ENCODE measurements at regions not wholly inside any gene's neighbourhood (a gene's known extent, or its start where the extent isn't known, plus 50 kb on each side); places are given as distances from the start of the nearest gene placed in this dataset.

- DNase-seq (ENCODE audit: low read depth, low spot score): no peak
Observed at GRCh38 chr6:48839206-48839605, 623.8 kb downstream of the MMUT start.

GRCh38 chr6:48837744-48838143, 625.3 kb downstream of the MMUT start:
- DNase-seq (ENCODE audit: low read depth, low spot score): no peak

More at GRCh38 chr6:48839206-48839605, 623.8 kb downstream of the MMUT start:
- no peak overlapping the region for H3K27ac ChIP-seq

GRCh38 chr6:48835421-48835958, 627.6 kb downstream of the MMUT start:
- DNase-seq (ENCODE audit: low read depth, low spot score): no peak
- no peak overlapping the region for H3K27ac ChIP-seq

More at GRCh38 chr6:48837744-48838143, 625.3 kb downstream of the MMUT start:
- no peak overlapping the region for H3K27ac ChIP-seq

- no peak for DNase-seq (ENCODE audit: low read depth, low spot score)
Observed at GRCh38 chr6:48834706-48835105, 628.3 kb downstream of the MMUT start.

GRCh38 chr6:48833916-48834315, 629.1 kb downstream of the MMUT start:
- no peak overlapping the region for H3K27ac ChIP-seq

More at GRCh38 chr6:48834706-48835105, 628.3 kb downstream of the MMUT start:
- H3K27ac ChIP-seq: no peak overlapping the region

GRCh38 chr6:48826901-48827701, 636.0 kb downstream of the MMUT start:
- peak; percentile 99 for DNase-seq (ENCODE audit: low read depth, low spot score)
- peak overlapping the region; percentile 99 for H3K27ac ChIP-seq

More at GRCh38 chr6:48833916-48834315, 629.1 kb downstream of the MMUT start:
- DNase-seq (ENCODE audit: low read depth, low spot score): no peak

- DNase-seq (ENCODE audit: low read depth, low spot score): no peak
- H3K27ac ChIP-seq: peak overlapping the region; percentile 99
Observed at GRCh38 chr6:48826152-48826515, 636.9 kb downstream of the MMUT start.

- no peak for DNase-seq (ENCODE audit: low read depth, low spot score)
- H3K27ac ChIP-seq: peak overlapping the region; percentile 99
Observed at GRCh38 chr6:48825501-48826151, 637.4 kb downstream of the MMUT start.

GRCh38 chr6:48818052-48818412, 645.0 kb downstream of the MMUT start:
- peak overlapping the region; percentile 83 for H3K27ac ChIP-seq
- no peak for DNase-seq (ENCODE audit: low read depth, low spot score)

- peak; percentile 18 for DNase-seq (ENCODE audit: low read depth, low spot score)
- peak overlapping the region; percentile 83 for H3K27ac ChIP-seq
Observed at GRCh38 chr6:48817333-48818051, 645.6 kb downstream of the MMUT start.

GRCh38 chr6:48814957-48815356, 648.1 kb downstream of the MMUT start:
- no peak for DNase-seq (ENCODE audit: low read depth, low spot score)
- no peak overlapping the region for H3K27ac ChIP-seq

- no peak for DNase-seq (ENCODE audit: low read depth, low spot score)
- no peak overlapping the region for H3K27ac ChIP-seq
Observed at GRCh38 chr6:48813836-48814235, 649.2 kb downstream of the MMUT start.

- DNase-seq (ENCODE audit: low read depth, low spot score): no peak
- H3K27ac ChIP-seq: no peak overlapping the region
Observed at GRCh38 chr6:48809700-48810099, 653.4 kb downstream of the MMUT start.

- no peak for DNase-seq (ENCODE audit: low read depth, low spot score)
- H3K27ac ChIP-seq: no peak overlapping the region
Observed at GRCh38 chr6:48809245-48809644, 653.8 kb downstream of the MMUT start.

GRCh38 chr6:48798296-48798695, 664.8 kb downstream of the MMUT start:
- no peak for DNase-seq (ENCODE audit: low read depth, low spot score)
- H3K27ac ChIP-seq: no peak overlapping the region

GRCh38 chr6:48782225-48782624, 671.2 kb upstream of the PTCHD4 start:
- no peak for DNase-seq (ENCODE audit: low read depth, low spot score)
- no peak overlapping the region for H3K27ac ChIP-seq

- peak; percentile 56 for DNase-seq (ENCODE audit: low read depth, low spot score)
- no peak overlapping the region for H3K27ac ChIP-seq
Observed at GRCh38 chr6:48777411-48777810, 666.4 kb upstream of the PTCHD4 start.

- no peak overlapping the region for H3K27ac ChIP-seq
- no peak for DNase-seq (ENCODE audit: low read depth, low spot score)
Observed at GRCh38 chr6:48775157-48775556, 664.2 kb upstream of the PTCHD4 start.

- no peak for DNase-seq (ENCODE audit: low read depth, low spot score)
- no peak overlapping the region for H3K27ac ChIP-seq
Observed at GRCh38 chr6:48774276-48774675, 663.3 kb upstream of the PTCHD4 start.

GRCh38 chr6:48766349-48766748, 655.4 kb upstream of the PTCHD4 start:
- H3K27ac ChIP-seq: peak overlapping the region; percentile 82
- DNase-seq (ENCODE audit: low read depth, low spot score): peak; percentile 73
